PC-3 (cell line): ENCODE measurements at regions not wholly inside any gene's neighbourhood (a gene's known extent, or its start where the extent isn't known, plus 50 kb on each side); places are given as distances from the start of the nearest gene placed in this dataset.

Experiments
- ATAC-seq: fragments of 200-7000 bp; cut with Tn5 transposase; 2 replicates; pipeline ENCODE4 v1.9.1; 2020; ENCODE audit warnings: mild to moderate bottlenecking, moderate library complexity
- BruUV-seq: library from RNA; stranded (reverse); fragments of 400-500 nt; replicated peaks from 2 replicates; lab custom pipeline; 2021; lab: Mats Ljungman, UMichigan
- CTCF ChIA-PET: fragments of 300-600 bp; sonication (Branson Sonifier 250); formaldehyde crosslinking; loops from one replicate; lab custom pipeline; 2022; ENCODE audit warnings: antibody characterized with exemption; lab: Charles Lee
- POLR2A ChIA-PET: fragments of 300-600 bp; sonication (Branson Sonifier 250); formaldehyde crosslinking; loops from one replicate; lab custom pipeline; 2022; ENCODE audit warnings: antibody characterized with exemption; ENCODE audit not compliant: unreplicated experiment; lab: Charles Lee
- DNase-seq: peaks from one replicate; pipeline ENCODE4 v3.0.0-alpha.2; 2015
- H2AFZ ChIP-seq: fragments of 300-600 bp; sonication (generic); 2 replicates; pipeline ENCODE4 v1.6.0; 2016; ENCODE audit warnings: antibody characterized with exemption, low read length
- H3F3A ChIP-seq: fragments of 300-600 bp; sonication (generic); one replicate; pipeline ENCODE4 v1.6.0; 2017; ENCODE audit warnings: antibody characterized with exemption, low read length, control low read depth, mild to moderate bottlenecking; ENCODE audit not compliant: unreplicated experiment
- H3K27ac ChIP-seq: fragments of 300-600 bp; sonication (generic); 2 replicates; pipeline ENCODE4 v1.5.1; 2016; ENCODE audit warnings: mild to moderate bottlenecking, low read length
- H3K27me3 ChIP-seq: fragments of 300-600 bp; sonication (generic); 2 replicates; pipeline ENCODE4 v1.6.1; 2016; ENCODE audit warnings: low read length, mixed read lengths
- H3K36me3 ChIP-seq: fragments of 300-600 bp; sonication (generic); 2 replicates; pipeline ENCODE4 v1.6.1; 2016; ENCODE audit warnings: low read depth, mixed run types, low read length, mixed read lengths
- H3K4me1 ChIP-seq: fragments of 300-600 bp; sonication (generic); 2 replicates; pipeline ENCODE4 v1.5.1; 2016; ENCODE audit warnings: low read length; ENCODE audit not compliant: insufficient read depth
- H3K4me2 ChIP-seq: fragments of 300-600 bp; sonication (generic); 2 replicates; pipeline ENCODE4 v1.6.0; 2016; ENCODE audit warnings: low read length
- H3K4me3 ChIP-seq: fragments of 300-600 bp; sonication (generic); 2 replicates; pipeline ENCODE4 v1.5.1; 2016; ENCODE audit warnings: mild to moderate bottlenecking, low read length, mixed read lengths
- H3K79me2 ChIP-seq: fragments of 300-600 bp; sonication (generic); 2 replicates; pipeline ENCODE4 v1.6.1; 2017; ENCODE audit warnings: low read length, mixed read lengths
- H3K9ac ChIP-seq: fragments of 300-600 bp; sonication (generic); 2 replicates; pipeline ENCODE4 v1.6.0; 2016; ENCODE audit warnings: mild to moderate bottlenecking, low read length
- H3K9me2 ChIP-seq: fragments of 300-600 bp; sonication (generic); replicated peaks from 2 replicates; pipeline ENCODE4 v1.6.1; 2016; ENCODE audit warnings: mixed run types, low read length, mixed read lengths
- H3K9me3 ChIP-seq: fragments of 300-600 bp; sonication (generic); 2 replicates; pipeline ENCODE4 v1.6.1; 2016; ENCODE audit warnings: low read length, mixed read lengths
- H4K20me1 ChIP-seq: fragments of 300-600 bp; sonication (generic); 2 replicates; pipeline ENCODE4 v1.6.1; 2016; ENCODE audit warnings: low read length, mixed read lengths
- EZH2 ChIP-seq: fragments of 300-600 bp; sonication (generic); IDR thresholded peaks from one replicate; pipeline ENCODE4 v1.6.1; 2017; ENCODE audit warnings: antibody characterized with exemption, mild to moderate bottlenecking, low read length; ENCODE audit not compliant: unreplicated experiment
- EZH2phosphoT487 ChIP-seq: fragments of 300-600 bp; sonication (generic); IDR thresholded peaks from 2 replicates; pipeline ENCODE4 v1.6.1; 2018; ENCODE audit warnings: mild to moderate bottlenecking, antibody characterized with exemption, low read length, borderline replicate concordance
- intact Hi-C: fragments of 100-400 bp; cut with micrococcal nuclease; formaldehyde crosslinking; loops from 2 replicates; pipeline ENCODE4 v1.9.0; 2023
- TF ChIP-seq, protein P1 (sequence below): fragments of 300-600 bp; sonication (generic); conservative IDR thresholded peaks from 2 replicates; pipeline ENCODE4 v1.5.1; 2017; ENCODE audit warnings: antibody characterized with exemption, low read depth, mild to moderate bottlenecking, low read length

DNA sequence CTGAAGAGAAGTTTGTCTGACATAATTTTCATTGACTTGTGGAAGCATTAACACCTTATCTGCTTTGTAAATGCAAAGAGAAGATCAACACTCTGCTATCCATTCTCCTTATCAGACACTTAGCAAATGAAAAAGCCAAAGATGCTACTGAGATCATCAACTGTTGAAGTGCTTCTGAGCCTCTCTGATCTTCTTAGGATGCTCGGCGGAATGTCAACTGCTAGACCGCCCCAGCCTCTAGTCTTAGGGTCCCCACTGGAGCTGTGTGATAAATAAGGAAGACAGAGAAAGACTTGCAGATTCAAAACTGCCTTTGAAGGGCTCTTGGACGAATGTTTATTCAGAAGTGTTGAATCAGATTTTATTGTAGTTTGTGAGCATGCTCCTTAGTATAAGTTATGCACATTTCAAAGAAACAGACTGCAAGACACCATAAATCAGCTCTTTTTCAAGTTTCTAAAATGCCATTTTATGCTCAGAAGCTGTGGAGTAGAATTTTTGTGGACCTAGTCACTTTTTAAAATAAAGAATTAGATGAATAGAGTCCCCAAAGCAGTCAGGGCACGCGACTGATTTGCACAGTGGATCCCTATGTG lies 197.9 kb downstream of the DIRAS2 start:
- CTCF ChIA-PET: no interaction called here
- Histone ChIP-seq H3K4me3 (no peak overlapping the region), H3K9me2 (no peaks in the 10 kb centered on the region), H4K20me1 (no peaks in the 10 kb centered on the region), H2AFZ (no peak overlapping the region), H3K27me3 (no peaks in the 10 kb centered on the region), H3K9me3 (no peaks in the 10 kb centered on the region), H3F3A (no peaks in the 10 kb centered on the region), H3K36me3 (no peaks in the 10 kb centered on the region), H3K4me1 (no peaks in the 10 kb centered on the region), H3K4me2 (no peak overlapping the region), H3K79me2 (no peaks in the 10 kb centered on the region), H3K9ac (no peak overlapping the region), H3K27ac (no peak overlapping the region)
- DNase-seq: no peak
- intact Hi-C loops: no loop called here
- no peak for ATAC-seq
- TF ChIP-seq EZH2 (no peak), EZH2phosphoT487 (no peak)
- TF ChIP-seq, protein P1, sequence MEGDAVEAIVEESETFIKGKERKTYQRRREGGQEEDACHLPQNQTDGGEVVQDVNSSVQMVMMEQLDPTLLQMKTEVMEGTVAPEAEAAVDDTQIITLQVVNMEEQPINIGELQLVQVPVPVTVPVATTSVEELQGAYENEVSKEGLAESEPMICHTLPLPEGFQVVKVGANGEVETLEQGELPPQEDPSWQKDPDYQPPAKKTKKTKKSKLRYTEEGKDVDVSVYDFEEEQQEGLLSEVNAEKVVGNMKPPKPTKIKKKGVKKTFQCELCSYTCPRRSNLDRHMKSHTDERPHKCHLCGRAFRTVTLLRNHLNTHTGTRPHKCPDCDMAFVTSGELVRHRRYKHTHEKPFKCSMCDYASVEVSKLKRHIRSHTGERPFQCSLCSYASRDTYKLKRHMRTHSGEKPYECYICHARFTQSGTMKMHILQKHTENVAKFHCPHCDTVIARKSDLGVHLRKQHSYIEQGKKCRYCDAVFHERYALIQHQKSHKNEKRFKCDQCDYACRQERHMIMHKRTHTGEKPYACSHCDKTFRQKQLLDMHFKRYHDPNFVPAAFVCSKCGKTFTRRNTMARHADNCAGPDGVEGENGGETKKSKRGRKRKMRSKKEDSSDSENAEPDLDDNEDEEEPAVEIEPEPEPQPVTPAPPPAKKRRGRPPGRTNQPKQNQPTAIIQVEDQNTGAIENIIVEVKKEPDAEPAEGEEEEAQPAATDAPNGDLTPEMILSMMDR: no peak
- POLR2A ChIA-PET: no interaction called here
- no TSS peak for BruUV-seq

DNA sequence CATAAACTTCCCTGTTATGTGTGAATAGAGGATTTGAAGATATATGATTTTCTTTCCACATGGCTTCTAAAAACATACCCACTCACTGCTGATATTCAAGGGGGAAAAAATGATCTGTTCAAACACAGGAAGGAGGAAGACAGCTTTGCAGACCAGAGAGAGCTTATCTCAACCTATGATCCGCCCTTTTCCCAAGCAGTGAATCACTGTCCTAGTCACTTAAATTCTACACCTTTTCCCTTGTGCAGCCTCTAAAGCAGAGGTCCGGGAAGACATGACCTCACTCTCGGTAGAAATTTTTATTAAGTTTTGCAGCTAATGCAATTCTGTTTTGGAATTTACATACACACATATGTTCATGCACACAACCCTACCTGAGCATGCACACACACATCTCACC lies 197.2 kb downstream of the DIRAS2 start:
- Histone ChIP-seq H3K4me3 (no peak overlapping the region), H3K36me3 (no peaks in the 10 kb centered on the region), H3K79me2 (no peaks in the 10 kb centered on the region), H3K9me2 (no peaks in the 10 kb centered on the region), H3K27me3 (no peaks in the 10 kb centered on the region), H4K20me1 (no peaks in the 10 kb centered on the region), H3K4me1 (no peaks in the 10 kb centered on the region), H3K27ac (no peak overlapping the region), H3K9ac (no peak overlapping the region), H3F3A (no peaks in the 10 kb centered on the region), H3K9me3 (no peaks in the 10 kb centered on the region), H3K4me2 (no peak overlapping the region), H2AFZ (no peak overlapping the region)
- BruUV-seq: no TSS peak
- TF ChIP-seq EZH2: no peak
- TF ChIP-seq, protein P1: no peak
- TF ChIP-seq EZH2phosphoT487: no peak
- CTCF ChIA-PET: no interaction called here
- ATAC-seq (no peak), DNase-seq (no peak)
- intact Hi-C loops: no loop called here
- POLR2A ChIA-PET: no interaction called here

DNA sequence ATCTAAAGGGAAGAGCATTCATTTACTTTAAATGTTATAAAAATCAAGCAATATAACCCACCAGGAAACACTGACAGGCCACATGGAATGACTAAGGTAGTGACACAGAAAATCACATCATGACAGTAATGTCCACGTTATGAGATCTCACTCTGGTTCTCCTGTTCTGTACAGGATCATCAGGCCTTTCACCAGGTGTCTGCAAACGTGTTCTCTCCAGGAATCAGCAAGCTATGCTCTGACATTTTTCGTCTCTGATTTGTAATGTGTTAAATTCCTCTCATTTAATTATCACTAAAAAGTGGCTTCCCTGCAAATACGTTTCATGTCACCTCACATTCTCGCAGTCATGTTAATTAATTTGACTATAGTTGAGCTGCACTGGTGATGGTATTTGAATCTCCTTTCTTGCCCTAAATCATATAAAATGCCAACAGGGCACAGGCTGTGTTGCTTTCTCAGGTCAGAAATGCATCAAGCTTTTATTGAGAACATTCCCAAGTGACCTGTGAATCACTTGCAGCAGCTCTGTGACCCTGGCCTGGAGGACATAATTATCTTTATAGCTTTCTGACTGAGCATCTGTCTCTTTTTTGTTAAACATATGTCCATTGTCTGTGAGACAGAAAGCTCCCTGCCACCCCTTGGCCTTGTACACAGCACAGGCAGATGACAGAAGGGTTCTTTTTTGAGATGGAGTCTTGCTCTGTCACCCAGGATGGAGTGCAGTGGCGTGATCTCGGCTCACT lies 196.2 kb downstream of the DIRAS2 start:
- Histone ChIP-seq H3K27me3 (0 out of 2 replicates have a peak, but pooled peaks cover under 1% of the 10 kb centered on the region), H3K9me2 (no peaks in the 10 kb centered on the region), H4K20me1 (no peaks in the 10 kb centered on the region), H3F3A (no peaks in the 10 kb centered on the region), H3K4me3 (no peak overlapping the region), H3K9ac (no peak overlapping the region), H3K4me2 (no peak overlapping the region), H3K9me3 (no peaks in the 10 kb centered on the region), H3K36me3 (no peaks in the 10 kb centered on the region), H3K27ac (no peak overlapping the region), H3K4me1 (no peaks in the 10 kb centered on the region), H2AFZ (no peak overlapping the region), H3K79me2 (no peaks in the 10 kb centered on the region)
- intact Hi-C loops: no loop called here
- BruUV-seq: no TSS peak
- ChIA-PET POLR2A (no interaction called here), CTCF (no interaction called here)
- DNase-seq: no peak
- no peak for ATAC-seq
- TF ChIP-seq EZH2 (no peak), EZH2phosphoT487 (no peak)
- TF ChIP-seq, protein P1: no peak
